HG03135 (cell line): ENCODE measurements at regions not wholly inside any gene's neighbourhood (a gene's known extent, or its start where the extent isn't known, plus 50 kb on each side); places are given as distances from the start of the nearest gene placed in this dataset.

Experiments used
- ATAC-seq: cut with Tn5 transposase; IDR thresholded peaks from one replicate; pipeline ENCODE4 v1.9.1; 2021; ENCODE audit warnings: mild to moderate bottlenecking, moderate library complexity; ENCODE audit not compliant: unreplicated experiment

- no peak for ATAC-seq
These were observed 364.0 kb downstream of the TMA16 start for GRCh38 chr4:163858515-163858914.

GRCh38 chr4:163863082-163863481 is 368.6 kb downstream of the TMA16 start:
- ATAC-seq = no peak

- ATAC-seq = no peak
These were observed 370.5 kb downstream of the TMA16 start for GRCh38 chr4:163865010-163865409.

- peak; percentile 55 for ATAC-seq
These were observed 372.3 kb downstream of the TMA16 start for GRCh38 chr4:163866728-163867315.

- ATAC-seq = no peak
These were observed 374.0 kb downstream of the TMA16 start for GRCh38 chr4:163868445-163868844.

- no peak for ATAC-seq
These were observed 376.6 kb downstream of the TMA16 start for GRCh38 chr4:163871078-163871477.

GRCh38 chr4:163875327-163875726 is 380.8 kb downstream of the TMA16 start:
- ATAC-seq = no peak

- no peak for ATAC-seq
These were observed 384.0 kb downstream of the TMA16 start for GRCh38 chr4:163878336-163879121.

- ATAC-seq = no peak
These were observed 397.9 kb downstream of the TMA16 start for GRCh38 chr4:163892417-163892816.

- ATAC-seq = no peak
These were observed 401.0 kb downstream of the TMA16 start for GRCh38 chr4:163895378-163896005.

- ATAC-seq = no peak
These were observed 406.8 kb downstream of the TMA16 start for GRCh38 chr4:163901319-163901718.

GRCh38 chr4:163902417-163902816 is 407.9 kb downstream of the TMA16 start:
- no peak for ATAC-seq

GRCh38 chr4:163911891-163912290 is 417.4 kb downstream of the TMA16 start:
- no peak for ATAC-seq

GRCh38 chr4:163913571-163913970 is 419.1 kb downstream of the TMA16 start:
- no peak for ATAC-seq

- no peak for ATAC-seq
These were observed 421.4 kb downstream of the TMA16 start for GRCh38 chr4:163915896-163916295.

GRCh38 chr4:163920426-163920825 is 425.9 kb downstream of the TMA16 start:
- ATAC-seq = no peak

GRCh38 chr4:163922302-163922701 is 427.8 kb downstream of the TMA16 start:
- no peak for ATAC-seq

GRCh38 chr4:163923092-163923491 is 428.6 kb downstream of the TMA16 start:
- no peak for ATAC-seq

- no peak for ATAC-seq
These were observed 435.6 kb downstream of the TMA16 start for GRCh38 chr4:163930086-163930485.

GRCh38 chr4:163932504-163932903 is 438.0 kb downstream of the TMA16 start:
- ATAC-seq = no peak

- no peak for ATAC-seq
These were observed 445.1 kb downstream of the TMA16 start for GRCh38 chr4:163939597-163939996.
